HG02981 (cell line): ENCODE measurements at regions not wholly inside any gene's neighbourhood (a gene's known extent, or its start where the extent isn't known, plus 50 kb on each side); places are given as distances from the start of the nearest gene placed in this dataset.

Experiments
- ATAC-seq: cut with Tn5 transposase; IDR thresholded peaks from one replicate; pipeline ENCODE4 v1.9.1; 2021; ENCODE audit warnings: mild to moderate bottlenecking, moderate library complexity; ENCODE audit not compliant: unreplicated experiment

GRCh38 chr12:91608542-91608941 lies 425.9 kb upstream of the DCN start:
- no peak for ATAC-seq

GRCh38 chr12:91606662-91607377 lies 424.2 kb upstream of the DCN start:
- ATAC-seq: no peak

GRCh38 chr12:91604897-91605296 lies 422.3 kb upstream of the DCN start:
- no peak for ATAC-seq

DNA sequence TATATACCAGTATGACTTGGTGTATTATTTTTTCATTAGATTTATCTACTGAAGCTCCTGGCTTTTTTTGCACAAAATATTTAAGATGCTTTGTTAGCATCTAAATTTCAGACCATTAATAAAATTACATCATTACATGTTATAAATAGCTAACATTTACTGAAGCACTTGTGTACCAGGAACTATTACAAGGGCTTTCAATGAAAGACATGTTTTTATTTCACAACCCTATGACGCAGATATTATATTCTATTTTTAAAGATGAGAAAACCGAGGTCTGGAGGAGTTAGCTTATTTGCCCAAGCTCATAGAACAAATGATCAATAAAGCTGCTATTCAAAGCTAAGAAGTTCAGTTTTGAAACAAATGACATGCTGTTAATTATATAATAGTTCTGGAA lies 420.4 kb upstream of the DCN start:
- no peak for ATAC-seq

GRCh38 chr12:91601054-91601453 lies 418.4 kb upstream of the DCN start:
- ATAC-seq: no peak

DNA sequence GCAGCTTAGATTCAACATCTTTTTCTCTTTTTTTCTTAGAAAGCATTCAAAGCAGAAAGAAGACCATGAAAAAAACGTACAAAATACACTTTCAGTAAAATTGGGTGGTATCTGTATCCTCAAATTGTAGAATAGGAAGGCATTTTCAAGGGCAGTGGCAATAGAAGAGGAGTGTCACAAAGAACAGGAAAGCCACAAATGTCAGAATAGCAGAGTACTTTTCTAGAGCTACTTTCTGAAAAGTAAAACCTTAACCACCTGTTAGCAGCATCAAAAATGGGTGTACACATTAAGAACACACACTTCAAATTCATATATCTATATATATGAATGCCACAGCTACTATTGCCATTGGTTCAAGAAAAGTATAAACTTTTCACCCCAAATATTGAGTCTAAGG lies 412.1 kb upstream of the DCN start:
- ATAC-seq: no peak

DNA sequence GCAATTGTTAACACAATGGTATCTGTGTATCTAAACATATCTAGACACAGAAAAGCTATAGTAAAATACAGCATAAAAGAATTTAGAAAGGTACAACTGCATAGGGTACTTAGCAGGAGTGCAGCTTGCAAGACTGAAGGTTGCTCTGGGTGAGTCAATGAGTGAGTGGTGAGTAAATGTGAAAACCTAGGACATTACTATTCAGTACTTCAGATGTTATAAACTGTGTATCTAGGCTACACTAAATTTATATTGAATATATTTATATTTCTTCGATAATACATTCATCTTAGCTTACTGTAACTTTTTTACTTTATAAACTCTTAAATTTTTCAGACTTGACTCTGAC lies 409.0 kb upstream of the DCN start:
- ATAC-seq: no peak

DNA sequence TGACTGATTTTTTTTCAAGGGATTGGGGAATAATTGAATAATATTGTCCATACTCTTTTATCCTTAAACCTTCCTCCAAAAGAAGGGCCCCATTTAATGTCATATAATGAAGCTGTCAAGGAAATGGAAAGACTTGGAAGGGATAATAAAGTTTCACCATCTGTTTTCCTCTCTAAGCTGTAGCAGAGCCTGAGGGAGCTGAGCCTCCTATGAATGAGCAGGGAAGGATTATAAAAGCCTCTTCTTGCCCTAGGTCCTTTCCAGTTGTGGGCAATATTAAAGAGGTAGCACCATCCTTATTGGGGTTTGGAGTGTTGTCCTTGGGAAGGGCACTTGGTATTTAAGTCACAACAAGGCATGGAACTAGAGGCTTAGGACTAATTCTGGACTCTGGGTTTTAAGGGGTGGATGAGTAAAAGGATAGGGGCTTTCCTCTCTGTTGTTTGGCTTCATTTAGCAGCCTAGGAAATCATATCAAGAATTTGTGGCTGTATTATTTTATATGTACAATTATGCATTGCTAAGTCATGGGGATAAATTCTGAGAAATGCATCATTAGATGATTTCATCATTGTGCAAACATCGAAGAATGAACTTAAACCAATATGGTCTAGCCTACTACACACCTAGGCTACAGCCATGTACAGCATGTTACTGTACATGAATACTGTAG lies 408.5 kb upstream of the DCN start:
- no peak for ATAC-seq

DNA sequence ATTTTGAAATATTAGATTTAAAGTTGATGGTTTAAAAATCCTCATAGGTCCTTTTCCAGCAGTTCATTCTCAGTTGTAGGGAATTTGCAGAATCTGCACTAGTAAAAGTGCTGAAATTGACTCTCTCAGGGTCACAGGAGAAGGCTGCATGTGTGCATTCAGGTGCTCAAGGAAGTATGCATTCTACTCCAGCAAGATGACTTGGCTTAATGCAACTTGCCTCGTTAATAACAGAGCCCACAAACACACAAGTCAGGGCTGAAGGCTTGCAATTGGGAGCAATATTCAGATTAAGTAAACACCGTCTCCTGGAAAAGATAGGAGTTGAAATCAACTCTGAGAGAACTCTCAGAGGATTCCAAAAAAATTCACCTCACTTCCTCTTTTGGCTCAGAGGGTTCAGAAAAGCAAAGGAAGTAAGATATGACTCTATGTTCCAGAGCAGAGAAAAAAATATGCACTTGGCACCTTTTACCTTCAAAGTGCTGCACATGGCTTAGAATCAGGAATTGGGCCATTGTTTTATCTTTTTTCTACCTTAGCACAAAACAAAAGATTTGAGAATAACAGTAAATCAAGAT lies 406.3 kb upstream of the DCN start:
- no peak for ATAC-seq

- ATAC-seq: no peak
These were observed 403.4 kb upstream of the DCN start for GRCh38 chr12:91586015-91586414.

DNA sequence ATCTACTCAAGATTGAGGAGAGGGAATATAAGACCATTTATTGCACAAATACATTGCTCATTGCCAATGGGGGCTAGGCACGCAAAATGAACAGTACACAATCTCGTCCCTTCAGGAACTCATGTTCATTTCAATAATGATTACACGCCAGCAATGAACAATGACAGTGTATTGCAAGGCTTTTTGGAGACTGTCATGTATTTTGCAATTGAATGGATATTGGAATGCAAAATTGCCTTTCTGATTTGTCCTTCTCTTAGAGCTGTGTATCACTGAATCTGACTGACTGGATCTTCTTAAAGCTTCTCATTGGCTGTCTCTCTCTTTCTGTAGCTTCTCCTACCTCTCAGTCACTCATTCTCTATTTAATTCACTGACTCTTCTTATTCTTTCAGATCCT lies 400.2 kb upstream of the DCN start:
- ATAC-seq: no peak

DNA sequence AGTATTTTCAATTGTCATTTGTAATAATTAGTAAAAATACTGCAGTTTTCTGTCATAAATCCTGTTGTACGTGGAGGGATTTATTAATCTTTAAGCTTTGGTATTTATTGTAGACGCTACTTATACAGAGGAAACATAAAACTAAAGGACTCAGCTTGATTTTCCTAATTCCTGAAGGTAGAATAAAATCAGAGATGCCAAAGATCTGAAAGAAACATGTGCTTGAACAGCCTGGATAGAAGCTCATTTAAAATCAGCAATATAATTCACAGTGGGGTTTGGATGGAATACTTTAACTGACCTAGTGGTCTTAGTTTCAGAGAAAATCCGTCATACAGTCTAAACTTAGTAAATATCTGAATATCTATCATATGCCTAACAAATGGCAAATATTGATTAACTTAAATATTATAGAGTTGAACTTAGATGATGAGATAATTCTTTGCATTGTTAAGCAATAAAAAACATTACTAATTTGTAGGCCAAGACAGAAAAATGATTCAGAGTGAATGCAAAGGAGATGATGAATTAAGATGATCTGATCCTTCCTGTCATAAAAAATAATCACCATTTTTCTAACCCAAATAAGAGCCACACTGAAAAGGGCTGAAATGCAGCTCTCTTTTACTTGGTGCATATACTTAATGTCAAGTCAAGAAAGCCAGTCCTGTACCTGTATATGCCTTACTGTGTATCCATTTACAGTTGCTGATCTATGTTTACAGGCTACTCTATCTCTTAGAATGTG lies 397.1 kb upstream of the DCN start:
- no peak for ATAC-seq

DNA sequence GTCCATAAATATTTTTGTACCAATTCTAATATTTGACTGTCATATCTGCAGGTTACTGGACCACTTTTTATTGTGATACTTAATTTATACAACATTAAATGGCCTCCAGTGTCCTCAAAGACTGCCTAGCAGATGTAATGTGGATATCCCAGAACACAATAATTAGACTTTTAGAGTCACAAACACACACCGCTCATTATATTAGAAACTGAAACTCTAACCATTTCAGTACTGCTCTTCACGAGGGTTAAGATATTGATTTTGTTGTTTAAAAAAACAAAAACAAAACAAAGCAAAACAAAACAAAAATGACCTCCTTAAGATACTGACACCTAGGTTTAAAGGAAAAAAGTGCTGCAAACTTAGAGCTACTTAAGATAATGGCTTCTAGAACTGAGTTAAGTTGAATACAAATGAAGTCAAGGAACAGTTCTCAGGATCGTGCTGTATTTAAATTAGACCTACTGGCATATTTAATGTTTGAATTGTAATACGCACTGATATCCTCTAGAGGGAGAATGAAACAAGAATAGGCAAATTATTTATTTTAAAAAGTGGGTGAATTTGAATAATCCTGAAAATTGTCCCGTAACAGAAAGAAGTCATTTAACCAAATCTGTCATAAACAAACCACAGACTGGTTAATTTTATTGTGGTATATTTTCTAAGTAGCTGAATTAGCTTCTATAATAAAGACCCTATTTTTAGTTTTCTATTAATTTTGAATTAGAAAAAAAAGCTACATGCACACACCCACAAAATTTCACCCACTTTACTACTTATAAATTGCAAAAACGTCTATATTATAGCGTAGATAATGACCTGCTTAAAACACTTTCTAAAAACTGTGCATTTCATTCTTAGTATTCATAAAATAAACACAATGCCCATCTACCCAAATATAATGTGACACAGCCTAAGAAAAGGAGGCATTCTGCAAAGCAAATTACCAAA lies 395.2 kb upstream of the DCN start:
- peak; percentile 69 for ATAC-seq

DNA sequence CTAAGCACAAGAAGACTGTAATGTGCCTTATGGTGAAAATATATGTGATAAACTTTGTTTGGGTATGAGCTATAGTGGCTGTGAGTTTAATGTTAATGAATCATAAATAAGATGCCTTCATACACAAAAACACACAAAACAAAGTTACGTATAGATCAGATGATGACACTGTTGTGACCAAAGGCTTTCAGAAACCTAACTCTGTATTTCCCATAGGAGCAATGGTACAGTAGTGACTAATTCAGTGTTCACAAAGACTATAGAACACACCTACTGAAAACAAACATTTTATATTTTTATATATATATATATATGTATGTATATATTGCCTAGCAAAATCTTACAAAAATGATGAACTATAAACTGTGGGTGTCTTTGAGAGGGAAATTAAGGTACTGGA lies 393.8 kb upstream of the DCN start:
- no peak for ATAC-seq

- no peak for ATAC-seq
These were observed 393.0 kb upstream of the DCN start for GRCh38 chr12:91575630-91576029.

GRCh38 chr12:91574975-91575374 lies 392.4 kb upstream of the DCN start:
- ATAC-seq: no peak

GRCh38 chr12:91574391-91574790 lies 391.8 kb upstream of the DCN start:
- no peak for ATAC-seq

- no peak for ATAC-seq
These were observed 390.3 kb upstream of the DCN start for GRCh38 chr12:91572869-91573268.

GRCh38 chr12:91567100-91567485 lies 384.5 kb upstream of the DCN start:
- no peak for ATAC-seq

DNA sequence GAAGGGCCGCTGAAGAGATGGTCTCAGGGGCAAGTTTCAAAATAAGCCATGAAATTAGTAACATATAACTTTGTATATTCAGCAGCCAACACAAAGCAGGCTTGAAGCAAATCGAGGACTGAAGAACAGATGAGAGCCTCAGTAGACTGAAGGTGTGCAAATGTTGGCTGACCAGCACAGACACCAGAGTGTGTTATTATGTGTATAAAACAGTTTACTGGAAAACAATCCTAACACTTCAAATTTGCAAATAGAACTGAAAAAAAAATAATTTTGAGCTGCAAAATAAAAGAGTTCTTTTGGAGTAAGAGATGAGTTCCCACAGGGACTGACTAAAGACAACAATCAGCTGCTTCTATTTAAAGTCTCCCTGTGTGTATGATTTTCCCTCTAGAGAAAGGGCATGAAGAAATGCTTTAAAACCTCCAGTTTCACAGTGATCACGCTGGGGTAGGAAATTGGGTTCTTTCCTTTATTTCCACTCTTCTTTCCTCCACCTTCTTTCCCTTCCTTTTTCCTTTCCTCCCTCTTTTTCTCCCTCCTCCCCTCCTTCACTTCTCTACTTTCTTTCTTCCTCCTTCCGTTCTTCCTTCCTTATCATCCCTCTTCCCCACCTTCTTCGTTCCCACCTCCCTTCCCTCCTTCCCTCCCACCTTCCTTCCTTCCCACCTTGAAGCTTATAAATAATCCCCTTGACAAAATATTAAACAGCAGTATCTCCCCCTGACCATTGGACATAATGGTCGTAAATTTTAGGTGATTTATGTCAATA lies 383.9 kb upstream of the DCN start:
- ATAC-seq: no peak
